GM03348 (cell line): ENCODE measurements at regions not wholly inside any gene's neighbourhood (a gene's known extent, or its start where the extent isn't known, plus 50 kb on each side); places are given as distances from the start of the nearest gene placed in this dataset.

Experiments
- DNase-seq: peaks from one replicate; pipeline ENCODE4 v3.0.0; 2012; ENCODE audit warnings: low spot score

GRCh38 chr14:83196236-83196635 lies 1662.6 kb upstream of the SEL1L start:
- DNase-seq = no peak

GRCh38 chr14:83197271-83197670 lies 1663.6 kb upstream of the SEL1L start:
- DNase-seq = no peak

- DNase-seq = no peak
These were observed 1673.9 kb upstream of the SEL1L start for GRCh38 chr14:83207550-83207949.

DNA sequence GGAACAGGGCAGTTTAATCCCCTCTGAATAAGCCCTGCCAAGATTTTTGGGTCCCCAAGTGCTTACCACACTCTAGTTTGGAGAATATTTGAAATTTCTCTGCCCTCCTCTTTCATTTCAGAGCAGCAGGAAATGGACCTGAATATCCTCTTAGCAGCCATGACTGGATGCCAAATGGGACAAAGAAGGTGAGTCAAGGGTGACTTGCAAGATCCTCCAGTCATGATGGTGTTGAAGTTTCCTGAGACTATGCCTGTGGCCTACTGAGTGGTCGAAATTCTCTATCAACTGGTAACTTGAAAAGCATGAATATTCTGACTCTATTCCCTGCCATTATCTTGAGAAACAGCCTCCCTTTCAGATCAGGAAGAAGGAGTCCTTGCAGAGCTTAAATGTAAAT lies 1674.7 kb upstream of the SEL1L start:
- DNase-seq = no peak

GRCh38 chr14:83217492-83217891 lies 1683.8 kb upstream of the SEL1L start:
- DNase-seq = peak; percentile 15

- no peak for DNase-seq
These were observed 1714.4 kb upstream of the SEL1L start for GRCh38 chr14:83247924-83248639.

DNA sequence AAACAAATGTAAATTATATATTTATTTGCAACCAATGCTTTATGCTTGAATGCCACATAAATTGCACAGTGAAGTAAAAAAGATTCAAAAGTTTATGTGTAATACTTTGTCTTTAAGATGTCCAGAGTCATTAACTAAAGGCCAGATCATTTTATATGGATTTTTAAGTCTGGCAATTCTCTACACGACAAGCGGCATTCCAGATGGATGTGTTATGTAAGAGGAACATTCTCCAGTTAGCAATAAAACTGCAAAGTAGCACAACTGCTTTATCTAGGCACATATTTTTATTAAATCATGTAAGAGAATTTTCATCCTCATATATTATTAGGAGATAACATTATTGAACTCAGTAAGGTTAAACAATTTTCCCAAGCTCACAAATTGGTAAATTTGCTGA lies 1717.7 kb upstream of the SEL1L start:
- no peak for DNase-seq

DNA sequence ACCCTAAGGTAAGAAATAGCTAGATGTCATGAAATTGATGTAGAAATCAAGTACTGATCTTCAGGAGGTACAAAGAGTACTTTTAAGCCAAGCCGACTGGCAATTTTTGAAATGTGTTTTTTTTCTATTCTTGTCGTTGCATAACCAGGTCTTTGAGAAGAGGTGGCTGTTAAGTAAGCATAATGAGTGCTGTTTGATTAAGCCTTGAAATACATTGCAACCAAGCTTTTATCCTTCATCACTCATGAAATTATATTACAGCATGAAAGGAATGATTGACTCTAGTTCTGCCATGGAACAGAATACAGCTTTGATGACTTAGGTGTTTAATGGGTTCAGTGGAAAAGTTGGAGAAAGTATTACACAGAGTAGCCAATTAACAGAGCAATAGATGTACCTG lies 1720.2 kb upstream of the SEL1L start:
- DNase-seq = no peak

DNA sequence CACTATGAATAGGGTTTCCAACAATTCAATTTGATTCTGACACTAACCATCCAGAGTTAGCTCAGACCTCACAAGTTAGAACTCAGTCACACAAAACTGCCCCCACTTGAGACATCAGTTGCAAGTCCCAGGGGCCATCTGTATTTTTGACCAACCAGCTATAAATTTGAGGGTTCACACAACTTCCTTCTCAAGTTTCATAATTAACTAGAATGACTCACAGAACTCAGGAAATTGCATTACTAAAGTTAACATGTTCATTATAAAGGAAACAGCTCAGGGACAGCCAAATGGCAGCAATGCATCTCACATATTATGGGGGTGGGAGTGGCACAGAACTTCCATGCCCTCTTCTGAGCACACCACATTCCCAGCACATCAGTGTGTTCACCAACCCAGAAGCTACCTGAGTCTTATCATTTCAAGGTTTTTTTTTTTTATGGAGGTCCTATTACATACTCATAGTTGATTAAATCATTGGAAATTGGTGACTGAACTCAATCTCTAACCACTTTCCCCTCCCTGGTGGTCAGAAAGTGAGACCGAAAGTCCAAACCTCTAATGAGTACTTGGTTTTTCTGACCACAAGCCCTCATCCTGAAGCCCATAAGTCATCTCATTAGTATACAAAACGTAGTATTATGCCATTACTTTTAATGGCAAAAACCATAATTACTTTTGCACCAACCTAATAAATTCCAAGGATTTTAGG lies 1721.5 kb upstream of the SEL1L start:
- DNase-seq = no peak

- DNase-seq = no peak
These were observed 1722.1 kb upstream of the SEL1L start for GRCh38 chr14:83255727-83256090.

DNA sequence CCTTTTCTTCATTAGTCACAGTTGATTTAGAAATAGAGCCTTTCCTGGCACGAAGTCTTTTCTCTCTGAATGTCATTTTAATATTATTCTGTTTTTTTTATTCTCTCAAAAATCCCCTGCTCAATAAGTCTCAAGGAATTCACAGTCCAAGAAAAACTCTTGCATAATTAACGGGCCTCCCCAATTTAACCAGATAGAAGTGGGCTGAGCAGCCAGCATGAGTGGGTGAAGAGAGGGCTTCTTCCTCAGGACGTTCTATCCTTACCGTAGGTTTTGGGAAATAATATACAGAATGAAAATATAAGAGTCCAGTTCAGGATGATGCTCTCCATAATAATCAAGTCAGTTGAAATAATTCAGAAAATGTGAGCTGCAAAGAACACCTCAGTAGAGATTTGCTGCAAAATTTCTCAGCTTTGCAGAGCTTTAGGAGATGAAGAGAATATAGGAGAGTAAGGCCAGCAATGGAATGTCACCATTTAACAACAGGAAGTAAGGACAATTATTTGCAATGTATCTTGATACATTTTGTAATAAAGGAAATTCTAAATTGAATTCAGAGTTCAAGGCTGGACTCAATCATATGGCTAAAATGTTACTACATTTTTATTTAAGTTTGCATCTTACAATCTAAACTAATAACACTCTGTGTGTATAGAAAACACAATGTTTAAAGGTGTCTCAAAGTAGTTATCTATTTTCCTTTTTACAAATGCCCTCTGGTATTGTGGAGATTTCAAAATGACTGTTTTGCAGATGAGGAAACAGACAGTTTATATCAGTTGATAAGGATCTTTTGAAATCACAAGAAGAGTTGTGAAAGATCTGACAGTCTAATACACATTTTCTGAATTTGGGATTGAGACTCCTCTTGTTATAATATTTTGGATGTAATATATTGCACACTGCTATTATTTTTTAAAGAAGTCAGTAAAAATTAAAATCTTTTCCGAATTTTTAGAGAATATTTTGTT lies 1724.1 kb upstream of the SEL1L start:
- DNase-seq = no peak

- no peak for DNase-seq
These were observed 1727.1 kb upstream of the SEL1L start for GRCh38 chr14:83260751-83261150.

DNA sequence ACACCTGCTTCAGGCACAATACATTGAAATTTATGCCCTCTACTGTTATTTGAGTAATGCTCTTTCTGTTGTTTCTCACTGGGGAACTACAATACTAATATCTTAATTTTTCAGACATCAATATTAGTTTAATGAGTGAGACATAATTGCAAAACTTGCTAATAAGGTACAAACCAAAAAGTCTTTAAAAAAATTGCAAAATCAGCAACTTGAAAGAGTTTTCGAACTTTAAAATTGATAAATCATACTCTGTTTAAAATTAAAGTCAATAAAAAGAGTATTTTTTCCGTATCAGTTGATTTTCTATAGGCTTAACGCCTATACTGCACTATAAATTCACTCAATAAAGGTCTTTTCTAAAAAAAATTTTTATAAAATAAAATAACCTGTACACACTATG lies 1735.9 kb upstream of the SEL1L start:
- no peak for DNase-seq

DNA sequence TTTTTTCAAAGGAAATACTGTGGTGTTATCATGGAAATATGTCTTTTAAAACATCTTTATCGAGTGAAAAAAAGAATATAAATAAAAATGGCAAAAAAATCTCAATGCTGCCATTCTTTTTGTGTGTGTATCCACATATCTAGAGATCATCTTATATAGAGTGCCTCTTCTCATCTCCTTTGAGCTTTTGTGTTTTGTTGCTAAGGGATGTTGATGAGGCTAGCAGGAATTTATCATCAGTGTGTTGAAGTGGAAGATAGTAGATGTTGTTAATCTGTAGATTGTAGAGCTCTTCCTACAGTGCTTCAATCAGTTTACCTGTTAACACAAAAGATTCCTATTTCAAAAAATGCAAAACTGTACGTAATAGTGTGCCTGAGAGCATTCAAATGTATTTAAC lies 1738.0 kb upstream of the SEL1L start:
- no peak for DNase-seq

GRCh38 chr14:83280719-83281118 lies 1747.1 kb upstream of the SEL1L start:
- no peak for DNase-seq

GRCh38 chr14:83282706-83283105 lies 1749.1 kb upstream of the SEL1L start:
- DNase-seq = no peak

GRCh38 chr14:83287300-83287699 lies 1753.6 kb upstream of the SEL1L start:
- no peak for DNase-seq

DNA sequence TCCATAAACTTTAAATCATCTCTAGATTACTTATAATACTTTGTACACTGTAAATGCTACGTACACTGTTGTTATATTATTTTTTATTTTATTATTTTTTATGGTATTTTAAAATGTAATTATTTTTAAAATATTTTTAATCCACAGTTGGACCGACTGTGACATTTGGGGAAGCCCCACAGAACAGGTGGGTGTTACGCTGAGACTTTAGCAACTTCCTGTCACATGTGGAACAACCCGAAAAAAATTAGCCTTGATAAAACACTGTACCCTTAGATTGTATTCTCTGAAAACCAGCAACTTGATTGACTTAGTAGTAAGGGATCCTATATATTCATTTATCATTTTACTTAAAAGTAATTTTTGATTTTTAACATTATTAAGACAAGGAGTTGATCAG lies 1755.7 kb upstream of the SEL1L start:
- DNase-seq = no peak

- no peak for DNase-seq
These were observed 1756.2 kb upstream of the SEL1L start for GRCh38 chr14:83289896-83290295.

DNA sequence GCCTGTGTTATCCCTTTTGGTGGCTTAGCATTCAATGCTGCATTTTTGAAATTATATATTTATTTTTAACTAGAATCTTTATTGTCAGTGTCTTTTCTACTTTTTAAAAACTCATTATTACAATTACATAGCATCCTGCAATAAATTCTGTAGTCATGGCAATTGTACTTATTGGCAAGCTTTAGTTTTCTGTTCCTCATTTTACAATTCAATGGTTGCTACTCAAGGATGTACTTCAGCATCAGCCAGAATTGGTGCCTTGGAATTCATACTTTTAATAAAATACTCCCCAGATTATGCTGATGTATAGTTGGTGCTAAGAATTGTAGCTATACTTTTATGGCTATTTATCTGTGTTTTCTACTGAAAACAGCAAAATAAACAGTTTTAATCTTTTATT lies 1756.8 kb upstream of the SEL1L start:
- no peak for DNase-seq

DNA sequence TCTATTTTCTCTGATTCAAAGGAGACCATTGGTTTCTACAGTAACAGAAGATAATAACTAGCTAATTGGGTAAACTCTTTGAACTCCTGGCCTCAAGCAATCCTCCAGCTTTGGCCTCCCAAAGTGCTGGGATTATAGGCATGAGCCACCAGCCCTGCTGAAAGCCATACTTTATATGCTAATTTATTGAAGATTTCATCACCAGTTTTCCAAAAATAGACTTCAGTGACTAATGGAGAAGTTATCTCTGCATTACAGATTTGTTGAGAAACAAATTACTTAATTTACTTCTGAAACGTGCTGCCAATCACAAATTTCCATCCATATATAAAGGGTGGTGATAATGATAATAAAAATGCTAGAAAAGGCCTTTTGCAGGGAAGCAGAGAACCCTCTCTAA lies 1758.1 kb upstream of the SEL1L start:
- no peak for DNase-seq

DNA sequence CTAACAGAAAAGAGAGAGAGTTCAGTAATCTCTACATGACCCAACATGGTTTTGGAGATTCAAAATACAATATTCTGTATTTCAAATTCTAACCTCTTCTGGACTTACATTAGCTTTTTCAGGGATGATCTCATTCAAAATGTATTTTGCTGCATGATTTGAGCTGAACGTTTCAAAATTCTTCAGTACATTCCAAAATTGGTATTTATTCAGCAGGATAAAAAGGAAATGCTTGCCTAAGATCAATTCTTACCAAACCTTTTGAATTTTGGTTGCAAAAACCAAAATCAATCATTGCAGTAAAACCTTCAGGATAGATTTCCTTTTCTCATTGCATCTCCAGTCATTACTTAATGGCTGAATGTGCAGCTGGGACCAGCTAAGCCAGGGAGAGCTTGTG lies 1761.3 kb upstream of the SEL1L start:
- DNase-seq = peak; percentile 18

GRCh38 chr14:83297361-83297760 lies 1763.7 kb upstream of the SEL1L start:
- DNase-seq = no peak
